ENCODE measurements at regions not wholly inside any gene's neighbourhood (a gene's known extent, or its start where the extent isn't known, plus 50 kb on each side); places are given as distances from the start of the nearest gene placed in this dataset.
A peak's percentile ranks its signal among the peaks of the same experiment; 100 is the strongest.
"Not testable (repeated sequence)": the region's sequence is repeated elsewhere in the genome, so short reads cannot be mapped to it uniquely, and the experiment has no call there.

DNA sequence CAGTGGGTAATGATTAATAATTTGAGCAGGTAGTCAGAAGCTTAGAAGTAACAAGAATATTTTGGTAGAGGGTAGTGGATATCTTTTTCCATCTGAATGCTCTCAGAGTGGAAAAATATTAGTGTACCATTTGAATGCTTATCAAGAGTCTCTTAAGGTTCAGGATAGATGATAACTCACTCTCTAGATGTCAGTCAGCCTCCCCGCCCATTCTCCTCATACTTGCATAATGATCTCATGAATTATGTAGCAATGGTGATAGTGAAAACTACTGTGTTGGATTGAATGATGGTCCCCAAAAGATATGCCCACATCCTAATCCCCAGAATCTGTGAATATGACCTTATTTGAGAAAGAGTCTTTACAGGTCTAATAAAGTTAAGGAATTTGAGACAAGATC lies 132.7 kb upstream of the KLF12 start:
- intact Hi-C loops (cut with DNase I), result no loop called here
- ATAC-seq, result no peak
- no peak for DNase-seq

DNA sequence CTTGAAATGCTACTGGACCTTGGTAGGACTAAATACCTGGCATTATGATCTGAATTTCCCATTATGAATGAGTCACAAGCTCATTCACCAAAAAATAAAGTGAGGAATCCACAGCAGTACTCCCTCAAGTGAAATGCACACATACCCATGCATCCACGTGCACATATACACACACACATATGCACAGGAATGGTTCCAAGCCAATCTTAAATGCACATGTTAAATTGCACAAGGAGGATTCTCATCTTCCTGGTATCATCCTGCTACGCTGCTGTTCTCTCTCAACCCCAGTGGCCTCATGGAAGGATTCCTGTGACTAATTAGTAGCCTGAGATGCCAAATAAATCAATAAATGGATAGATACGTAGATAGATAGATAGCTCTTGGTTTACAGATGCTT lies 132.1 kb upstream of the KLF12 start:
- intact Hi-C loops (cut with DNase I), result no loop called here
- ATAC-seq, result no peak
- no peak for DNase-seq

DNA sequence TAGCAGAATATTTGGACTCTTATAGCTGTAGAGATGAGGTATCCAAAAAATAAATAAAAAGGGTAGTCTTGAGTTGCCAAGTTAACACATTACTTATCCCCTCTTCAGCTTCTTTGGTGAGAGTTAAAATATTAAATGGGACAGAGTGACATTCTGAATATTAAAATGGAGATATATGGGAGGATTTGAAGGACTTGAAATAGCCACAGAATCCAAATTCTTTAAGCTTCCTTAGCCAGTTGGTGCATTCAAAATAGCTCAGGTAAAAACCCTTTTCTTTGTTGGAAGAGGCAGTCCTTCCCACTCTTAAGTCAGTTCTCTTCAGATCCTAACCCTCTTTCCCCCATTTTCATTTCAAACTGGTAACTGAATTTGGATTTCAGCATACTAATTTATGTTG lies 130.1 kb upstream of the KLF12 start:
- ATAC-seq, result no peak
- DNase-seq, result no peak
- intact Hi-C loops (cut with DNase I), result no loop called here

DNA sequence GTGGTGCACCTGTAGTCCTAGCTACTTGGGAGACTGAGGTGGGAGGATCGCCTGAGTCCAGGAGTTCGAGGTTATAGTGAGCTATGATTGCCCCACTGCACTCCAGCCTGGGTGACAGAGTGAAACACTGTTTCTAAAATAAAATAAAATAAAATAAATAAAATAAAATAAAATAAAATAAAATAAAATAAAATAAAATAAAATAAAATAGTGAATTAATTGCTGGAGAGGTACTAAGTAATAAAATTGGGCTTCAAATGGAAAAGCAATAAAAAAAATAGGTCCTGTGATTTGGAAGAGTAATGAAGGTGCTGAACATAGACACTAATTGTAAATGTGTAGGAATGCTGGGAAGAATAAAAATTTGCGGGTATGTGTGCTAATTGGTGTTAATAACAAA lies 126.2 kb upstream of the KLF12 start:
- DNase-seq; intact Hi-C loops (cut with DNase I); ATAC-seq: not testable (repeated sequence)

DNA sequence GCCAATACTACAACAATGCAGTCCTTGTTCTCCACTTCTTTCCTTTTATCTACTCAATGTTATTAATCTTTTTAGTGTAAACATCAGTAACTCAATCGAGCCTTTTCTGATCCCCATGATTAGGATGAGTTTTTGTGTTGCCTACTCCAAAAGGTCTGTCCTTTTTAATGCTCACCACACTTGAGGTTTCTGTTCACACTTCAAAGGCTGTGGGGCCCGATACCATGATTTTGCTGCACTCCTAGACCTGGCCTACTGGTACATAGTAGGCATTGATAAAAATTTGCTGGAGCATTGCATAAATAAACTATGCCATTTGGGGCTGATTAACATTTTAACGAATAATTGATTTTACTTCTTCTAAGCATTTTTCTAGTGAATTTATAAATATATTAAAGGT lies 125.4 kb upstream of the KLF12 start:
- ATAC-seq, result no peak
- intact Hi-C loops (cut with DNase I), result no loop called here
- no peak for DNase-seq

DNA sequence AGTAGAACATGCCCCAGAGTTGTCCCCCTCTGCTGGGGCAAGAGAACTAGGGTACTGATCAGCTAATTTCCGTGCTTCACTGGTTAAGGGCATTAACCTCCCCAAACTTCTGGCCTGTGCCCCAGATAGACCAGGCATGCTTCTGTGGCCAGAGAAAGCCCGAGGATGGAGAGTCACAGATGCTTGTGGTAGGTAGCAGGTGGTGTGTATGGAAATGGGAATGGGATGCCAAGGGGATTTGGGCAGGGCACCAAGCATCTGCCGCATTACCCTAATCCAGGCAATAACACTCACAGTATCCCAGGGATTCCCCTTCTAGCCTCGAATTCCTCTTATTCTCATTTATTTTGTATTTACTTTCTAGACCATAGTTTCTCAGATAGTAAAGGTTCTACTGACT lies 124.8 kb upstream of the KLF12 start:
- DNase-seq (no peak), ATAC-seq (no peak)
- intact Hi-C loops (cut with DNase I), result no loop called here

DNA sequence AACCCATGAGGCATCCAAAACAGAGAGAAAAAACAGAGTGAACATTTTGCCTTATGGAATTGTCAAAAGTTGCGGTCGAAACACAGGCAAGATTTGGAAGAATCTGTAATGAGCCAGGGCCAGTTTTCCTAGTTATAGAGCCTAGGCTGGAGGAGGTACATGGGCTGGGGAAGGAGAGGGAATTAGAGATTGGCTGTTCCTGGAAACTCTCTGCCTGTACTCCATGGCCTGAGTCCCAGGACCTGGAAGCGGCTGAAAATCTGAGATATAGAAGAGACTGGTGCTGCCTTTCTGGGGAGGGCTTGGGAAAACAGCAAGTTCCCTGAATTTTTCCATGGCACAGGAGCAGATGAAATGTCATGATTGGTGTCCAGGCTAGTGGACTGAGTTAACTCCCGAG lies 122.8 kb upstream of the KLF12 start:
- DNase-seq (peak; percentile 49), ATAC-seq (peak; percentile 65 to 86)
- intact Hi-C loops (cut with DNase I), result no loop called here

DNA sequence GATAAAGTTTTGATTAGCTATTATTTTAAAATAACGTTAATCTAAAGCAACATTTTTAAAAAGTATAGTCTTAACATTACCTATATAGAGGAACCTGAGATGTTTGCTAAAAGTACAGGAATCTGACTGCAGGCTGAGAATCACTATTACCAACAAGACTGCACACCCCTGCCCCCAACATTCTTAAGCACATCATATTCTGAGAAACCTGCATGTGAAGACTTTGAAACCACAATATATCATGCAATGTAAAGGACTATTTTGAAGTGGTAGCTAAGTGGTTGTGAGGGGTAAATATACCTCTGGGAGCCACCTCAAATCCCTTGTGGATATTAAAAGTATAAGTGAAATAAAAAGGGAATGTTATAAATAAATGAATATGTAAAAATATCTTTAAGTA lies 119.0 kb upstream of the KLF12 start:
- ATAC-seq (no peak), DNase-seq (no peak)
- intact Hi-C loops (cut with DNase I), result no loop called here

DNA sequence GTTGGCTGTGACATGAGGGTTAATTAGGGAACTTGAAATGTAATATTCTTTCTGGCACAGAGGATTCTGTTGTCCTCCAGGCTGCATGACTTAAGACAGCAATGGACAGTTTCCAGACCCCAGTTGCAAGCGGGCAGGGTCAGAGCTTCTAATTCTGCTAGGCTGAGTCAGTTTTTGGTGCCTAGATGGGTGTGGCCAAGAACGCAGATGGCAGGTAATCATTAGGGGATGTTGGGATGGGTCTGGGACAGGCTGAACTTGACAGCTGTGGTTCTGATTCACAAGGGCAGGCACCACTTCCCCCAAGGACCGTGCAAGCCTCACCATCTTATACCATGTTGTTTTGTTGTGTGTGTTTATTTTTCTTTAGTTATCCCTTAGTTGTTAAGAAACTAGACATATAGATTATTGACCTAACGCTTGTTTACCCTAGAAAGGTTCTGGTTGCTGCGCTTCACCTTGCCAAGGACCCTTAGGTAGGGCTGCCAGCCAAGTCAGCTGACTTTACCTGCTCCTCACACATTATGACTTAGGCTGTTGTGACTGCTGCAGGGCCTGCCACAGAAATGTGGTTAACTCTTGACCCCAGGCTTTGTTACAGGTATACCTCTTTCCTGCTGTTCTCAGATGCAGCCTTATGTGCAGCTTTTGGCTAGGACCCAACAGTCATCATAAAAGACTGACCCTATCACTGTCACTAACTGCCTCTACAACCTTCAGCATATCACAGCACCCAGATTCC lies 117.7 kb upstream of the KLF12 start:
- intact Hi-C loops (cut with DNase I), result no loop called here
- ATAC-seq (no peak), DNase-seq (no peak)

DNA sequence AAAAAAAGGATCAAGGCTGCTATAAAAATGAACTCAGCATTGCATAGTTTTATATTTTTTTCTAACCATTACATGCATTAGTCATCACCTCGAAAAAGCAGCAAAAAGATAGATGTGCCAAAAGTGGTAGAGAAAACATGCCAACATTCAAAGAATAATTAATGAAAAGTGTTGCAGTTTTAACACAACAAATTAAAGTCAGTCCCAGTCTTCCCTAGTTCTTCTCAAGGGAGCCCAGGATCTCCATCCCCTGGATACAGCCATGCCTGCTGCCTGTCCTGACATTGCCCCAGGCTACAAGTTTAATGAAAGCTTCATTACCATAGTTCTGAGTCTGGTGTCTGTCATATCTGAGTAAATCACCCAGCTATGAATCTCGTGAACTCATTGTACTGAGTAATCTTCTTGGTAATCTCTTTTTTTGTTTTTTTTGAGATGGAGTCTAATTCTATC lies 116.6 kb upstream of the KLF12 start:
- intact Hi-C loops (cut with DNase I), result no loop called here
- DNase-seq (no peak), ATAC-seq (peak in 1 of 2 donors; percentile 72)

DNA sequence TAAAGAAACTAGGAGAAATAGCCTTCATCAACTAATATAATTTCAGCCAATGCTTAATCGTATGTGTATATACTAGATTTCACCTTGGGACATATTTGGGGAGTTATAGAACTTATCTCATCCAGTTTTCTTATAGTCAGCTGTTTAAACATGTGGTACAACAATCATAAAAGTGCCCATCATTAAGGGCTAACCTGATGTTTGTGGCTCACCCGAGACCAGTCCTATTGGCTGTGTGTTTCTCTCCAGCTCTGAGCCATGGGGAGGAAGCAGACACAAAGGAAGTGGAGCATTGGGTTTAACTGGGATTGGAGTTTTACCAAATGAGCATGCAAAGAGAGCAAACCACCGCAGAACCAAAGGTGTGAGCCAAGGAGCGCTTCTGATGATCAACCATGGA lies 114.3 kb upstream of the KLF12 start:
- intact Hi-C loops (cut with DNase I), result no loop called here
- ATAC-seq, result no peak
- DNase-seq, result no peak

DNA sequence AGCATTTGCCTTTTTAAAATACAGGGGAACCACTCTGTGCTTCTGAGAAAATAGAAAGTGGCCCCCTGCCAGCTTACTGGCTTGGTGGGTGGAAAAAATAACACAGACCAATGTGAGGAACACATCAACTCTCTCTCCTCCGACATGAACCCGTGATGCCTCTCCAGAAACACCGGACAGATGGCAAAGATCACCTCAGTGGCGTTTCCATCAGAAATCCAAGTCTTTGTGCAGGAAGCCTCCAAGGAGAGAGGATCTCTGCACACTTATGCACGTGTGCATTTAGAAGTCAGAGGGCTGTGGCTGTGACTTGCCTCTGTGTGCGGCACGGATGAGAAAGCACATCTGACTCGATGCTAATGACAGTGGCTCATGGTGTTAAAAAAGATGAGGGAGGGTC lies 112.3 kb upstream of the KLF12 start:
- ATAC-seq, result no peak
- peak; percentile 38 for DNase-seq
- intact Hi-C loops (cut with DNase I), result no loop called here

DNA sequence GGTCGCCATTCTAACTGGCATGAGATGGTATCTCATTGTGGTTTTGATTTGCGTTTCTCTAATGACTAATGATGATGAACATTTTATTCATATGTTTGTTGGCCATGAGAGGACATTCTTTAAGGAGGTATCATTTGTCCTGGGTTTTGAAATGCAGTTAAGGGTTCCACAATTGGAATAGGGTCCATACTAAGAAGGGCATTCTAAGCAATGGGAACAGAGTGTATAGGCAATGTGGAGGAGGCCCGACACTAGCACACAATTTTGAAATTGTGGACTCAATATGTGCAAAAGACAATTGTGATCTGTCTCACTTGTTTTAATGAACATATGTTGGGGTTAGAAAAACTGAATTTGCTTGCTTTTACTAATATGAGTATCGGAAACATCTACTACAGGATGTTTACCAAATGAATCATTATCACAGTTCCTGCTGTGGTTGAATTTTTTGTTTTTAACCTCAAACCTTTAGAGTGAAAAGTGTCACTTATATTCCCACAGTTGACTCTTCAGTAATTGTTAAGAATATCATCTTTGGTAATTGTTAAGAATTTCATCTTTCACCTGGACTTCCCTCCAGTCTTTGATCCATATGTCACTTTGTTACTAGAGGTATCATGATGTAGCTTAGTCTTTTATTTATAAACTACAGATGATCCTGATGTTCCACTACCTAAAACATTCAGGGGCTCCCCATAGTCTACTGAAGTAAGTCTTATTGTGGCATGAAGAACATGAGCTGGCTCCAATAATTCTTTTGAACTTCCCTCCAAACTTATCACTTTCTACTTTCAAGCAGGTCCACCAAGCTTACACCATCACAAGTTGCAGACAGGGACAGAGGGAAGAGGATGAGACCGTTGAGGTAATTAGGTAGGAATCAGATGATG lies 109.7 kb upstream of the KLF12 start:
- ATAC-seq, result no peak
- DNase-seq, result no peak
- intact Hi-C loops (cut with DNase I), result no loop called here

DNA sequence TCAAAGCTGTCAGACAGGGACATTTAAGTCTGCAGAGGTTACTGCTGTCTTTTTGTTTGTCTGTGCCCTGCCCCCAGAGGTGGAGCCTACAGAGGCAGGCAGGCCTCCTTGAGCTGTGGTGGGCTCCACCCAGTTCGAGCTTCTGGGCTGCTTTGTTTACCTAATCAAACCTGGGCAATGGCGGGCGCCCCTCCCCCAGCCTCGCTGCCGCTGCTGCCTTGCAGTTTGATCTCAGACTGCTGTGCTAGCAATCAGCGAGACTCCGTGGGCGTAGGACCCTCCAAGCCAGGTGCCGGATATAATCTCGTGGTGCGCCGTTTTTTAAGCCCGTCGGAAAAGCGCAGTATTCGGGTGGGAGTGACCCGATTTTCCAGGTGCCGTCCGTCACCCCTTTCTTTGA lies 107.1 kb upstream of the KLF12 start:
- DNase-seq; intact Hi-C loops (cut with DNase I); ATAC-seq: not testable (repeated sequence)

DNA sequence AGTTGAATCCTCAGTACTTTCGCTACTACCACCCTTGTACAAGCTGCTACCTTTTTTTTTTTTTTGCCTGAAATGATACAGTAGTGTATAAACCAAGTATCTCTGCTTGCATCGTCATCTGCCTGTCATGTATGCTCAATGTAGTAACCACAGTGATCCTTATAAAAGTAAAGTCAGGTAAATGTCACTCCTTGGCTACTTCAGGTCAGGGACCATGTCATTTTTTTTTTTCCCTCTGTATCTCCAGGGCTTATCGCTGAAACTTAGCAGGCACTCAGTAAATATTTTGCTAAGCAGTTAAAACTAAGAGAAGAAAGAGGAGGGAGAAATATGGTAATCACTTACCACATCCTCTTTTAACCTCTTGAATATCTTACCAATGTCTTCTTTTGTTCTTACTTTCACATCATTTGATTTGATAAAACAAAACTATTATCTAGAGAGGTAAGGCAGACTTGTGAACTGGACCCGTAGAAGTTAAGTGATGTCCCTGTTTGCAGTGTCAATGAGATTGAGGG lies 96.8 kb upstream of the KLF12 start:
- ATAC-seq (no peak), DNase-seq (no peak)
- intact Hi-C loops (cut with DNase I), result no loop called here

DNA sequence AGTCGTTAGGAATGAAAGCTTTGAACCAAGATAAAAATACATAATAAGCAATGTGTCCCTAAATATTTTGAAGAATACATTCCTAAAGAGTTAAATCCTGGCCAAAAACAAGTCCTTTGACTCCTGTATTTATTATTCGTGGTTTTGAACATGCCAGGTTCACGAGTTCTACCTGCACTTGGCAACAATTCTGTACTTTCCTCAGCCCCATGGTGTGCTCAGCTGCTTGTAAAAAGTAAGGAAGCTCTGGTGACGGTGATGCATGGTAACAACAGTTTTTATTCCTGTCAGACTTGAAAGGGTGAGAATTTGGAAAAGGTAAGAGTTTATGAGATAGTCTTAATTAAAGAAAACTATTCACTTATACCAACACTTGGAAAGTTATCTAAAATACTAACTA lies 95.0 kb upstream of the KLF12 start:
- intact Hi-C loops (cut with DNase I), result no loop called here
- DNase-seq (no peak), ATAC-seq (no peak)

DNA sequence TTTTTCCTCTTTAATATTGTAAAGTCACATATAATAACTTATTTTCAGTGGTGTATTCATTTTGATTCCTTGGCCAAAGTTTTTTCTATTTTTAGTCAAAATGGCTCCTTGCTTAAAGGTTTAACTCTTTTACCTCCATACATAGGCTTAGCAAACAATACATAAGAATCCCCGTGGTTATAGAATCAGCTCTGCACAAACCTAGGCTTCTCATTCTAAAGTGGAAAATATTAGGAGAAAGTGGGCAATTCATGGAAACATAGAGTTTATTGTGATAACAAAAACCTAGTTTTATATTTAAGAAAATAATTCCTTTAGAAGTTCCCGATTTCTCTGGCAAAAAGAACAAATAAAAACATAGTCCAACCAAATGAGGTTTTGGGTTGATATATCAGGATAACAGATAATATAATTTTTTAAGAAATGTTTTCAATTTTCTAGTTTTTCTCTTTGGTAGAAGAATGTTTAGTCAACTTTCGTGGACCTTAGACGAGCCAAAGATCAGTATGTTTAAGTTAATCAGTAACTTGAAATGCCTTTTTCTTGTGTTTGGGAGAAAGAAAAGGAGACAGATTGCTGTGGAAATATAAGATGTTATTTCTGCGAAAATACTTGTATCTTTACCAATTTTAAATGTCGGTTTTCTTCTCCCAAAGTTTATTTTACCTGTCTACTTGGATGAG lies 93.4 kb upstream of the KLF12 start:
- DNase-seq (no peak), ATAC-seq (no peak)
- intact Hi-C loops (cut with DNase I), result no loop called here

DNA sequence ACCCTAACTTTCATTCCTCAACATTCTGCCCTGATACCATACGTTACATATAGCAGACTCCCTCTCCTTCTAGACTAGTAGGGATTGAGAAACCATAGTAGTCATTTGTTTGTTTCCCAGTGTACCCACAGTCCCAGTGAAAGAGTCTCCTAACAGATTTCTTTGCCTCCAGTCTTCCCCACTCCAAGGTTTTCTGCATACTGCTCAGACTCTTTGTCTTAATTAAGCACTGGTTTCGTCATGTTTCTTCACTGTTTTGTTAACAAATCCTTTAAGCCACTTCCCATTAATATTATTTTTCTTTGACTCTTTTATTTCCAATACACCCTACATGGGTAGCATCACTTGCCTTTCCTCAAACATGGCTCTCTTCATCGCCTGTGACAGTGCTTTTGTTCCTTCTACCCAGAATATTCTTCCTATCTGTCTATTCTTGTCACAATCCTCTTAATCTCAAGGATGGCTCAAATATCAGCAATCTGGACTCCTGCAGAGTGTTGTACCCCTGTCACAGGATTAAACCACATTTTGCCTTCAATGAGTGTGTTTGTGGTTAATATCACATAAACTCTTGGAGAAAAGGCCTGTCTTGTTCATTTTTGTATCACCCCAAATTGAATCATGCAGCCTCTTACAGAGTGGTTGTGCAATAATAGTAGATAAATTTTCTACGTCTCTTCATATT lies 92.7 kb upstream of the KLF12 start:
- DNase-seq (no peak), ATAC-seq (no peak)
- intact Hi-C loops (cut with DNase I), result no loop called here

DNA sequence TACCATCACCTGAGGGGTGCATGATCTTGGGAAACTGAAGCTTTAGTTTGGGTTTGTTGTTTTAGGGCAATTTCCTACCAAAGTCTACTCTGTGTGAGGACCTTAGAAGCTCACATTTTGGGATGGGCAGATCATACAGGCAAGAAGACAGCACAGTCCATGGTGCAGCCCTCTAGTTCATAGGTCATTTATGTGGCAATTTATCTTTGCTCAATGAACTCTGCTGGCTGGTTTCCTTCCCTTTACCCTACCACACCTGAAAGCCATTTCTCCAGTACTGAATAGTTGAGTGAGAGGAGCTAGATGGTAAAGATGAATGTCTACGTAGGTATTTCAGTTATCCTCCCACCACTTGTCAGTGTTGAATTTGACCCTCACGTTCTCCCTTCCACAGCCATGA lies 87.5 kb upstream of the KLF12 start:
- intact Hi-C loops (cut with DNase I), result no loop called here
- ATAC-seq (no peak), DNase-seq (no peak)
